ENCODE measurements at regions not wholly inside any gene's neighbourhood (a gene's known extent, or its start where the extent isn't known, plus 50 kb on each side); places are given as distances from the start of the nearest gene placed in this dataset.

GRCh38 chr10:78959924-78960285, 108.9 kb upstream of the ZMIZ1 start:
- POLR2A ChIA-PET: no interaction called here

DNA sequence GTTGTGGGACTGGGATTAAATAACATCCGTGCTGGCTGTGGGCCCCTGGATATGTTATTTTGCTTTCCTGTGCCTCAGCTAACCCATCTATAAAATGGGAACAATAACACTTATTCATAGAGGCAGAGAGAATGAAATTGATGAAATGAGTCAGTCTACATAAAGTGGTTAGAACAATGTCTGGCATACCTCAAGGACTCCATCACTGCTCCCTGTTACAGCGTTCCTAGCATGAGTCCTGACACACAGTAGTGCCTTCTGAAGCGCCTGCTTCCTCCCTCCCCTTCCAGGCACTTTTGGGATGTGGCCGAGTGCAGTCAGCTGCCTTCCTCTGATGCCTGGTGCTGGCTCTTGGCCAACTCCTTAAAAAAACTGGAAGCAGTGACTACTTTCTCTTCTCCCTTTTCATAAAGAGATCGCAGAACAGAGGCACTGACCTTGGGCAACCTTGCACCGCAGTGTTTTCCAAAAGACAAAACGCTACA, 108.4 kb upstream of the ZMIZ1 start:
- Histone ChIP-seq H3K9me3 (ENCODE audit: control insufficient read depth in 1 of 2, insufficient read depth in 1 of 2, low read depth in 1 of 2, low read length in 2 of 2) (no peaks in the 10 kb centered on the region), H3K27ac (ENCODE audit: low read depth, low read length) (no peak overlapping the region), H2AFZ (ENCODE audit: low read depth, low read length, poor library complexity, severe bottlenecking) (no peak overlapping the region), H4K20me1 (ENCODE audit: insufficient read depth) (no peaks in the 10 kb centered on the region), H3K79me2 (ENCODE audit: insufficient read depth, low read length) (no peaks in the 10 kb centered on the region), H3K4me1 (ENCODE audit: control insufficient read depth in 1 of 2, insufficient read depth in 2 of 2, low read length in 2 of 2) (peaks cover 17 to 57% of the 10 kb centered on the region in 2 experiments), H3K36me3 (ENCODE audit: control insufficient read depth in 1 of 2, insufficient read depth in 2 of 2, low read length in 2 of 2) (no peaks in the 10 kb centered on the region), H3K4me3 (replicated peaks in 1 of 2; ENCODE audit: low read depth in 1 of 2, low read length in 2 of 2) (no peak overlapping the region), H3K9ac (ENCODE audit: low read length) (no peak overlapping the region), H3K27me3 (ENCODE audit: insufficient read depth, low read length) (no peaks in the 10 kb centered on the region), H3K9me2 (ENCODE audit: insufficient read depth) (no peaks in the 10 kb centered on the region), H3K4me2 (ENCODE audit: low read length) (no peak overlapping the region)
- ChIA-PET CTCF (no interaction called here), POLR2A (interaction anchor here (1.9 kb wide), 1 partner anchor 13 kb away, joined by 5 read pairs; no protein-coding TSS in a partner anchor), RAD21 (ENCODE audit: low non-redundant PET in 1 of 2, low total read pairs in 2 of 2, uncharacterized antibody in 2 of 2, unreplicated experiment in 2 of 2) (no interaction called here)
- intact Hi-C loops (cut with micrococcal nuclease): no loop called here
- BruUV-seq (replicated peaks): no TSS peak
- DNase-seq (ENCODE audit: low read depth, low spot score): no peak
- ATAC-seq: no peak
- TF ChIP-seq TCF7L2 (IDR thresholded peaks at IDR 0.05; ENCODE audit: borderline replicate concordance, extremely low read depth, insufficient read depth, insufficient read length) (no peak), CTCF (IDR thresholded peaks at IDR 0.05 in 2 of 3, conservative IDR thresholded peaks at IDR 0.05 in 1 of 3; ENCODE audit: borderline replicate concordance in 1 of 3, insufficient read depth in 1 of 3, low read depth in 2 of 3, low read length in 2 of 3) (no peak), RAD21 (IDR thresholded peaks at IDR 0.05; ENCODE audit: low read depth) (no peak), EZH2phosphoT487 (IDR thresholded peaks at IDR 0.05; ENCODE audit: borderline replicate concordance) (no peak), SIN3A (IDR thresholded peaks at IDR 0.05; ENCODE audit: low read depth) (no peak)
- TF ChIP-seq, protein P1, sequence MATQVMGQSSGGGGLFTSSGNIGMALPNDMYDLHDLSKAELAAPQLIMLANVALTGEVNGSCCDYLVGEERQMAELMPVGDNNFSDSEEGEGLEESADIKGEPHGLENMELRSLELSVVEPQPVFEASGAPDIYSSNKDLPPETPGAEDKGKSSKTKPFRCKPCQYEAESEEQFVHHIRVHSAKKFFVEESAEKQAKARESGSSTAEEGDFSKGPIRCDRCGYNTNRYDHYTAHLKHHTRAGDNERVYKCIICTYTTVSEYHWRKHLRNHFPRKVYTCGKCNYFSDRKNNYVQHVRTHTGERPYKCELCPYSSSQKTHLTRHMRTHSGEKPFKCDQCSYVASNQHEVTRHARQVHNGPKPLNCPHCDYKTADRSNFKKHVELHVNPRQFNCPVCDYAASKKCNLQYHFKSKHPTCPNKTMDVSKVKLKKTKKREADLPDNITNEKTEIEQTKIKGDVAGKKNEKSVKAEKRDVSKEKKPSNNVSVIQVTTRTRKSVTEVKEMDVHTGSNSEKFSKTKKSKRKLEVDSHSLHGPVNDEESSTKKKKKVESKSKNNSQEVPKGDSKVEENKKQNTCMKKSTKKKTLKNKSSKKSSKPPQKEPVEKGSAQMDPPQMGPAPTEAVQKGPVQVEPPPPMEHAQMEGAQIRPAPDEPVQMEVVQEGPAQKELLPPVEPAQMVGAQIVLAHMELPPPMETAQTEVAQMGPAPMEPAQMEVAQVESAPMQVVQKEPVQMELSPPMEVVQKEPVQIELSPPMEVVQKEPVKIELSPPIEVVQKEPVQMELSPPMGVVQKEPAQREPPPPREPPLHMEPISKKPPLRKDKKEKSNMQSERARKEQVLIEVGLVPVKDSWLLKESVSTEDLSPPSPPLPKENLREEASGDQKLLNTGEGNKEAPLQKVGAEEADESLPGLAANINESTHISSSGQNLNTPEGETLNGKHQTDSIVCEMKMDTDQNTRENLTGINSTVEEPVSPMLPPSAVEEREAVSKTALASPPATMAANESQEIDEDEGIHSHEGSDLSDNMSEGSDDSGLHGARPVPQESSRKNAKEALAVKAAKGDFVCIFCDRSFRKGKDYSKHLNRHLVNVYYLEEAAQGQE (IDR thresholded peaks at IDR 0.05; ENCODE audit: low read depth): no peak

More at GRCh38 chr10:78959924-78960285, 108.9 kb upstream of the ZMIZ1 start:
- Histone ChIP-seq H3K9me2 (ENCODE audit: insufficient read depth) (no peaks in the 10 kb centered on the region), H3K4me3 (replicated peaks in 1 of 2; ENCODE audit: low read depth in 1 of 2, low read length in 2 of 2) (no peak overlapping the region), H3K27ac (ENCODE audit: low read depth, low read length) (no peak overlapping the region), H3K9ac (ENCODE audit: low read length) (no peak overlapping the region), H3K27me3 (ENCODE audit: insufficient read depth, low read length) (no peaks in the 10 kb centered on the region), H2AFZ (ENCODE audit: low read depth, low read length, poor library complexity, severe bottlenecking) (no peak overlapping the region), H3K79me2 (ENCODE audit: insufficient read depth, low read length) (no peaks in the 10 kb centered on the region), H4K20me1 (ENCODE audit: insufficient read depth) (no peaks in the 10 kb centered on the region), H3K9me3 (ENCODE audit: control insufficient read depth in 1 of 2, insufficient read depth in 1 of 2, low read depth in 1 of 2, low read length in 2 of 2) (no peaks in the 10 kb centered on the region), H3K36me3 (ENCODE audit: control insufficient read depth in 1 of 2, insufficient read depth in 2 of 2, low read length in 2 of 2) (no peaks in the 10 kb centered on the region), H3K4me2 (ENCODE audit: low read length) (no peak overlapping the region), H3K4me1 (ENCODE audit: control insufficient read depth in 1 of 2, insufficient read depth in 2 of 2, low read length in 2 of 2) (peaks cover 13 to 53% of the 10 kb centered on the region in 2 experiments)
- RAD21 ChIA-PET (ENCODE audit: low non-redundant PET in 1 of 2, low total read pairs in 2 of 2, uncharacterized antibody in 2 of 2, unreplicated experiment in 2 of 2): no interaction called here
- no TSS peak for BruUV-seq (replicated peaks)
- CTCF ChIA-PET: no interaction called here
- intact Hi-C loops (cut with micrococcal nuclease): no loop called here
- no peak for DNase-seq (ENCODE audit: low read depth, low spot score)
- no peak for ATAC-seq
- no peak for TF ChIP-seq ZNF274 (IDR thresholded peaks at IDR 0.05; ENCODE audit: low read depth, low read length)
- TF ChIP-seq RAD21 (IDR thresholded peaks at IDR 0.05; ENCODE audit: low read depth): no peak
- TF ChIP-seq, protein P1 (IDR thresholded peaks at IDR 0.05; ENCODE audit: low read depth): no peak

Measured in HCT116 (cell line).